ENCODE measurements at regions not wholly inside any gene's neighbourhood (a gene's known extent, or its start where the extent isn't known, plus 50 kb on each side); places are given as distances from the start of the nearest gene placed in this dataset.

DNA sequence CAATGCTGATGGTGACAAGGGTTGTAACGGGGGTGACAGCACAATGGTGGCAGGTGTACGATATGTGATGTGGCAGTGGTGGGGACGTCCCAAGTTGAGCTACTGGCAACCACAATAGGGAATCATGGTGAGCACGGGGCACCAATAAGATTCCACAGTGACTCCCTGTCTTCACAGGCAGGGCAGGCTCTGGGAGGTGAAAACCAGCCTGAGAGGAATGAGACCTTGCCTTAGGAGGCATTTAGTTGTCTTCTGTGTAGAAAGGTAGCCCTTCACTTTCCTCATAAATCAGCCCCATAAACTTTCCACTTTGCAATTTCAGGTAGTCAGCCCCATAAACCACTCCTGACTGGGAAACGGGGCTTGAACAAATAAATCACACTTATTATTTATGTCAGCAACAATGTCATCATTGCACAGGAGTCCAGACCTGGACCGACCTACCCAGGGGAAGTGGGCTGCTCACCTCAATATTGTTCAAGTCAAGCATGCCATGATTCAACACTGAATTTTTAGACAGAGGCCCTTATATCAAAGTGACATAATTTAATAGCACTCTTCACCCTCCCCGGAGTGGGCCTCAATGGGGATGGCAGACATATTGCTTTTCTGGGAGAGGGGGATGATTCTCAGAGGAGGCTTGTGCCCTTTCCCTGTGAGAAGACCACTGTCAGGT is 150.8 kb downstream of the CDC5L start:
- Histone ChIP-seq H3K79me2 (ENCODE audit: insufficient read depth, low read depth, low read length) (no peaks in the 10 kb centered on the region), H3K27ac (ENCODE audit: low read depth, low read length, poor library complexity, severe bottlenecking) (no peak overlapping the region), H4K20me1 (ENCODE audit: insufficient read depth, low read length) (no peaks in the 10 kb centered on the region), H3K4me2 (ENCODE audit: low read length) (no peak overlapping the region), H3K4me1 (ENCODE audit: insufficient read depth, low read length, poor library complexity, severe bottlenecking) (no peaks in the 10 kb centered on the region), H3K9me3 (ENCODE audit: low read length) (no peaks in the 10 kb centered on the region), H2AFZ (ENCODE audit: low read length) (no peak overlapping the region), H3K9me2 (ENCODE audit: insufficient read depth, low read length) (no peaks in the 10 kb centered on the region), H3K36me3 (ENCODE audit: insufficient read depth, low read length) (no peaks in the 10 kb centered on the region), H3K4me3 (ENCODE audit: low read depth, low read length, poor library complexity, severe bottlenecking) (no peak overlapping the region)
- ChIA-PET POLR2A (no interaction called here), CTCF (ENCODE audit: unreplicated experiment) (no interaction called here)
- no peak for DNase-seq (ENCODE audit: low spot score)
- no TSS peak for BruUV-seq (replicated peaks)
- TF ChIP-seq EZH2phosphoT487 (IDR thresholded peaks at IDR 0.05; ENCODE audit: borderline replicate concordance, low read depth, low read length): no peak
- TF ChIP-seq, protein P1, sequence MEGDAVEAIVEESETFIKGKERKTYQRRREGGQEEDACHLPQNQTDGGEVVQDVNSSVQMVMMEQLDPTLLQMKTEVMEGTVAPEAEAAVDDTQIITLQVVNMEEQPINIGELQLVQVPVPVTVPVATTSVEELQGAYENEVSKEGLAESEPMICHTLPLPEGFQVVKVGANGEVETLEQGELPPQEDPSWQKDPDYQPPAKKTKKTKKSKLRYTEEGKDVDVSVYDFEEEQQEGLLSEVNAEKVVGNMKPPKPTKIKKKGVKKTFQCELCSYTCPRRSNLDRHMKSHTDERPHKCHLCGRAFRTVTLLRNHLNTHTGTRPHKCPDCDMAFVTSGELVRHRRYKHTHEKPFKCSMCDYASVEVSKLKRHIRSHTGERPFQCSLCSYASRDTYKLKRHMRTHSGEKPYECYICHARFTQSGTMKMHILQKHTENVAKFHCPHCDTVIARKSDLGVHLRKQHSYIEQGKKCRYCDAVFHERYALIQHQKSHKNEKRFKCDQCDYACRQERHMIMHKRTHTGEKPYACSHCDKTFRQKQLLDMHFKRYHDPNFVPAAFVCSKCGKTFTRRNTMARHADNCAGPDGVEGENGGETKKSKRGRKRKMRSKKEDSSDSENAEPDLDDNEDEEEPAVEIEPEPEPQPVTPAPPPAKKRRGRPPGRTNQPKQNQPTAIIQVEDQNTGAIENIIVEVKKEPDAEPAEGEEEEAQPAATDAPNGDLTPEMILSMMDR (conservative IDR thresholded peaks at IDR 0.05; ENCODE audit: low read length): no peak
- intact Hi-C loops (cut with micrococcal nuclease; ENCODE audit: unreplicated experiment): no loop called here

DNA sequence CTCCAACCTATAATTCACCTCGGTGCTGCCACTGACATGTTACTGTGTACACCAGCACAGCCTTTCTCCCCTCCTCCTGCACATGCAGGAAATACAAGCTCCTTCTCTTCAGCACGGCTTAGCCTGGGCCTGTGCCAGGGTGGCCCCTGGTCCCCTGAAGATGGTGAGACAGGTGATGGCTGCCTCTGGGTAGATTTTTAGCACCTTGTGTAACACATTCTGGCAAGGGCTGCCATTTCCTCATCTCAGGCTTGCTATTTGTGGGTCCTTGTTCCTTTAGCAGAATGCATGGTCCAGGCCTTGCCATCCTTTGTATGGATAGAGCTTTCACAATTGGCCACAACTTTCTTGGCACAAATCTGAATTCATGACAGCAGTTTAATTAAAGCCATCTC is 151.3 kb downstream of the CDC5L start:
- H3K9me3 ChIP-seq (ENCODE audit: low read length): no peaks in the 10 kb centered on the region
- no peak overlapping the region for H2AFZ ChIP-seq (ENCODE audit: low read length)
- no peaks in the 10 kb centered on the region for H3K79me2 ChIP-seq (ENCODE audit: insufficient read depth, low read depth, low read length)
- no peak overlapping the region for H3K4me2 ChIP-seq (ENCODE audit: low read length)
- no peaks in the 10 kb centered on the region for H3K36me3 ChIP-seq (ENCODE audit: insufficient read depth, low read length)
- no peaks in the 10 kb centered on the region for H4K20me1 ChIP-seq (ENCODE audit: insufficient read depth, low read length)
- TF ChIP-seq EZH2phosphoT487 (IDR thresholded peaks at IDR 0.05; ENCODE audit: borderline replicate concordance, low read depth, low read length): no peak
- TF ChIP-seq, protein P1 (conservative IDR thresholded peaks at IDR 0.05; ENCODE audit: low read length): no peak
- ChIA-PET POLR2A (no interaction called here), CTCF (ENCODE audit: unreplicated experiment) (no interaction called here)
- H3K9me2 ChIP-seq (ENCODE audit: insufficient read depth, low read length): no peaks in the 10 kb centered on the region
- intact Hi-C loops (cut with micrococcal nuclease; ENCODE audit: unreplicated experiment): no loop called here
- no peaks in the 10 kb centered on the region for H3K4me1 ChIP-seq (ENCODE audit: insufficient read depth, low read length, poor library complexity, severe bottlenecking)
- no peak overlapping the region for H3K4me3 ChIP-seq (ENCODE audit: low read depth, low read length, poor library complexity, severe bottlenecking)
- H3K27ac ChIP-seq (ENCODE audit: low read depth, low read length, poor library complexity, severe bottlenecking): no peak overlapping the region
- BruUV-seq (replicated peaks): no TSS peak
- DNase-seq (ENCODE audit: low spot score): no peak

DNA sequence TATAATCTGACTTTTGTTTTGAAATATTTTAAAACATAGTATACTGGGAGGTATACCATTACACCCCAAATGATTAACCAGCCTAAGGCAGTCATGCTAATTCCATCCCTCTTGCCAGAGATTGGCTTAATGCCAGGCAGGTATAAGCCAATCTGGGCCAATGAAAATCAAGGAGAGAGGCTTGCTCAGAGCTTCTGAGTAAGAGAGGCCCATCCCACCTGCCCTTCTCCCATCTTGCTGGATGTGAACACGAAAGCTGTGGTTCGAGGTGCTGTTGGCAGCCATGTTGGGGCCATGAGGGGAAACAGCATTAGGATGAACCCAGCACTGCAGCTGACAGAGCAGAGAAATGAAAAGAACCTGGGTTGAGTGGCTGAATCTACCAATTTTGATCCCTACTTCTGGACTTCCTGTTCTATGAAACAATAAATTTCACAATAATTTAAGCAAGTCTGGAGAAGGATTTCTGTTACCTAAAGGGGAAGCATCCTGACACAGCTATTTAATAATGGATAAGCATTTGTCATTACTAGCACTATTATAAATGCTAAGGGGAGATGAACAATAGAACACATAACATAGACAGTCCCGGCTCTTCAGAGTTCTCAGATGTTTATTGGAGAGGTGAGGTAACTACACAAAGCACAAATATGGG is 152.3 kb downstream of the CDC5L start:
- H3K9me3 ChIP-seq (ENCODE audit: low read length): no peaks in the 10 kb centered on the region
- no peak overlapping the region for H2AFZ ChIP-seq (ENCODE audit: low read length)
- H3K4me3 ChIP-seq (ENCODE audit: low read depth, low read length, poor library complexity, severe bottlenecking): no peak overlapping the region
- no peaks in the 10 kb centered on the region for H3K79me2 ChIP-seq (ENCODE audit: insufficient read depth, low read depth, low read length)
- BruUV-seq (replicated peaks): no TSS peak
- DNase-seq (ENCODE audit: low spot score): no peak
- no peaks in the 10 kb centered on the region for H3K9me2 ChIP-seq (ENCODE audit: insufficient read depth, low read length)
- no peaks in the 10 kb centered on the region for H3K36me3 ChIP-seq (ENCODE audit: insufficient read depth, low read length)
- no peak for TF ChIP-seq EZH2phosphoT487 (IDR thresholded peaks at IDR 0.05; ENCODE audit: borderline replicate concordance, low read depth, low read length)
- TF ChIP-seq, protein P1 (conservative IDR thresholded peaks at IDR 0.05; ENCODE audit: low read length): no peak
- ChIA-PET POLR2A (no interaction called here), CTCF (ENCODE audit: unreplicated experiment) (no interaction called here)
- intact Hi-C loops (cut with micrococcal nuclease; ENCODE audit: unreplicated experiment): no loop called here
- no peaks in the 10 kb centered on the region for H4K20me1 ChIP-seq (ENCODE audit: insufficient read depth, low read length)
- no peak overlapping the region for H3K4me2 ChIP-seq (ENCODE audit: low read length)
- H3K27ac ChIP-seq (ENCODE audit: low read depth, low read length, poor library complexity, severe bottlenecking): no peak overlapping the region
- no peaks in the 10 kb centered on the region for H3K4me1 ChIP-seq (ENCODE audit: insufficient read depth, low read length, poor library complexity, severe bottlenecking)
